ENCODE measurements at regions not wholly inside any gene's neighbourhood (a gene's known extent, or its start where the extent isn't known, plus 50 kb on each side); places are given as distances from the start of the nearest gene placed in this dataset.

GRCh38 chr11:76724171-76724768, 53.7 kb upstream of the LRRC32 start:
- CTCF ChIA-PET: no interaction called here
- POLR2A ChIA-PET: no interaction called here

GRCh38 chr11:76728227-76728626, 54.9 kb upstream of the TSKU start:
- Mint-ChIP-seq H3K27me3 (peaks cover 39% of the 10 kb centered on the region), H3K4me1 (ENCODE audit: low read depth) (no peaks in the 10 kb centered on the region), H3K9me3 (no peaks in the 10 kb centered on the region), H3K36me3 (ENCODE audit: low read depth) (no peaks in the 10 kb centered on the region), H3K4me3 (no peak overlapping the region), H3K27ac (no peak overlapping the region)
- Histone ChIP-seq H3K4me3 (ENCODE audit: low read length) (no peak overlapping the region), H3K36me3 (ENCODE audit: insufficient read depth, low read length) (no peaks in the 10 kb centered on the region), H3K27me3 (ENCODE audit: control insufficient read depth in 1 of 2, insufficient read depth in 2 of 2, low read length in 2 of 2) (peaks cover 0 to 12% of the 10 kb centered on the region in 2 experiments), H3K27ac (ENCODE audit: low read depth in 1 of 2, low read length in 2 of 2) (no peak overlapping the region), H3K9me3 (ENCODE audit: control insufficient read depth in 1 of 2, insufficient read depth in 1 of 2, low read length in 2 of 2) (no peaks in the 10 kb centered on the region), H3K4me1 (ENCODE audit: insufficient read depth, low read length) (no peaks in the 10 kb centered on the region)
- ChIA-PET POLR2A (no interaction called here), CTCF (no interaction called here)
- TF ChIP-seq CTCF (IDR thresholded peaks at IDR 0.05): no peak
- ATAC-seq (ENCODE audit: poor library complexity) (no peak), DNase-seq (no peak)
- intact Hi-C loops (cut with DNase I, micrococcal nuclease): no loop called here

More at GRCh38 chr11:76724171-76724768, 53.7 kb upstream of the LRRC32 start:
- peaks cover 47% of the 10 kb centered on the region for H3K27me3 Mint-ChIP-seq
- Histone ChIP-seq H3K9me3 (ENCODE audit: control insufficient read depth in 1 of 2, insufficient read depth in 1 of 2, low read length in 2 of 2) (no peaks in the 10 kb centered on the region), H3K4me3 (ENCODE audit: low read length) (no peak overlapping the region), H3K36me3 (ENCODE audit: insufficient read depth, low read length) (no peaks in the 10 kb centered on the region), H3K27ac (ENCODE audit: low read depth in 1 of 2, low read length in 2 of 2) (no peak overlapping the region), H3K4me1 (ENCODE audit: insufficient read depth, low read length) (peaks cover 8% of the 10 kb centered on the region), H3K27me3 (ENCODE audit: control insufficient read depth in 1 of 2, insufficient read depth in 2 of 2, low read length in 2 of 2) (peaks cover 9 to 12% of the 10 kb centered on the region in 2 experiments)
- intact Hi-C loops (cut with DNase I, micrococcal nuclease): no loop called here
- H3K4me3 Mint-ChIP-seq: no peak overlapping the region
- DNase-seq (no peak), ATAC-seq (ENCODE audit: poor library complexity) (no peak)
- no peaks in the 10 kb centered on the region for H3K9me3 Mint-ChIP-seq
- no peaks in the 10 kb centered on the region for H3K36me3 Mint-ChIP-seq (ENCODE audit: low read depth)
- H3K27ac Mint-ChIP-seq: no peak overlapping the region
- peaks cover 5% of the 10 kb centered on the region for H3K4me1 Mint-ChIP-seq (ENCODE audit: low read depth)
- no peak for TF ChIP-seq CTCF (IDR thresholded peaks at IDR 0.05)

- TF ChIP-seq CTCF (IDR thresholded peaks at IDR 0.05): no peak
- ATAC-seq (ENCODE audit: poor library complexity) (no peak), DNase-seq (no peak)
- no peaks in the 10 kb centered on the region for H3K36me3 Mint-ChIP-seq (ENCODE audit: low read depth)
- no peaks in the 10 kb centered on the region for H3K4me1 Mint-ChIP-seq (ENCODE audit: low read depth)
- H3K27me3 ChIP-seq (ENCODE audit: control insufficient read depth in 1 of 2, insufficient read depth in 2 of 2, low read length in 2 of 2): peaks cover 0 to 9% of the 10 kb centered on the region in 2 experiments
- POLR2A ChIA-PET: no interaction called here
- H3K4me1 ChIP-seq (ENCODE audit: insufficient read depth, low read length): no peaks in the 10 kb centered on the region
- H3K27ac ChIP-seq (ENCODE audit: low read depth in 1 of 2, low read length in 2 of 2): no peak overlapping the region
- H3K27me3 Mint-ChIP-seq: peaks cover 37% of the 10 kb centered on the region
- no peaks in the 10 kb centered on the region for H3K36me3 ChIP-seq (ENCODE audit: insufficient read depth, low read length)
- H3K9me3 ChIP-seq (ENCODE audit: control insufficient read depth in 1 of 2, insufficient read depth in 1 of 2, low read length in 2 of 2): no peaks in the 10 kb centered on the region
- H3K4me3 ChIP-seq (ENCODE audit: low read length): no peak overlapping the region
- CTCF ChIA-PET: no interaction called here
- no peak overlapping the region for H3K4me3 Mint-ChIP-seq
- no peak overlapping the region for H3K27ac Mint-ChIP-seq
- H3K9me3 Mint-ChIP-seq: no peaks in the 10 kb centered on the region
- intact Hi-C loops (cut with DNase I, micrococcal nuclease): no loop called here
Observed at GRCh38 chr11:76728778-76729177, 54.4 kb upstream of the TSKU start.

Data from CD4-positive, alpha-beta T cell (primary cell).